ENCODE measurements at regions not wholly inside any gene's neighbourhood (a gene's known extent, or its start where the extent isn't known, plus 50 kb on each side); places are given as distances from the start of the nearest gene placed in this dataset.
"Not testable (repeated sequence)": the region's sequence is repeated elsewhere in the genome, so short reads cannot be mapped to it uniquely, and the experiment has no call there.

DNA sequence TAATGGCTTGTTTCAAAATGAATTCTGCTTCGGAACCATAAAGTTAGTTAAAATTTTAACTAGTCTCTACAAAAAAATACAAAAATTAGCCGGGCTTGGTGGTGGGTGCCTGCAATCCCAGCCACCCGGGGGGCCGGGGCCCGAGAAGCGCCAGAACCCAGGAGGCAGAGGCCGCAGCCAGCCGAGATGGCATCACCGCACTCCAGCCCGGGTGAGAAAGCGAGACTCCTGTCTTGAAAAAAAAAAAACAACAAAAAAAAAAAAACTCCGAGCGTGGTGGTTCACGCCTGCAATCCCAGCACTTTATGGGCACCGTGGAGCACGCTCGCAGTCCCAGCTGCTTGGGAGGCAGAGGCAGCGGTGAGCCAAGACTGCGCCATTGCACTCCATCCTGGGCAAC lies 781.4 kb downstream of the BRINP3 start:
- DNase-seq = no peak

- no peak for DNase-seq
Measured at GRCh38 chr1:189697113-189697512, 780.6 kb downstream of the BRINP3 start.

- DNase-seq = no peak
Measured at GRCh38 chr1:189701606-189702005, 776.1 kb downstream of the BRINP3 start.

GRCh38 chr1:189706594-189706993 lies 771.1 kb downstream of the BRINP3 start:
- DNase-seq = no peak

DNA sequence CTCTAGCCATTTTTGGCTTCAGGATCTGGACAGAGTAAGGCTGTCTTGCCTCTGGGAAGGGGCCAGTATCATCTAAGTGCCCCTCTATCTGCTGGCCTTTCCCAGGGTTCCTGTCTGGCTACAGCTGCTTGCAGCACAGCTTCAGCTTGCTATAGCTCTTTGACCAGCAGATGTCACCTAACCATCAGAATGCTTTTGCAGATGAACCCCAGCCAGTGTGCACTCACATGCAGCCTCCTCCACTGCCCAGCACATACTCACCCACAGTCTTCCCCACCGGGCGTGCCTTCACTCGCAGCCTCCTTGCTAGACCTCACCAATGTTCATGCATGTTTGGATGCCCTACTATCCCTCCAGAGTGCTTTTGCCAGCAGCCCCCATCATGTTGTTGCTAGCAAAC lies 769.0 kb downstream of the BRINP3 start:
- peak in 1 of 2 experiments; percentile 58 for DNase-seq

DNA sequence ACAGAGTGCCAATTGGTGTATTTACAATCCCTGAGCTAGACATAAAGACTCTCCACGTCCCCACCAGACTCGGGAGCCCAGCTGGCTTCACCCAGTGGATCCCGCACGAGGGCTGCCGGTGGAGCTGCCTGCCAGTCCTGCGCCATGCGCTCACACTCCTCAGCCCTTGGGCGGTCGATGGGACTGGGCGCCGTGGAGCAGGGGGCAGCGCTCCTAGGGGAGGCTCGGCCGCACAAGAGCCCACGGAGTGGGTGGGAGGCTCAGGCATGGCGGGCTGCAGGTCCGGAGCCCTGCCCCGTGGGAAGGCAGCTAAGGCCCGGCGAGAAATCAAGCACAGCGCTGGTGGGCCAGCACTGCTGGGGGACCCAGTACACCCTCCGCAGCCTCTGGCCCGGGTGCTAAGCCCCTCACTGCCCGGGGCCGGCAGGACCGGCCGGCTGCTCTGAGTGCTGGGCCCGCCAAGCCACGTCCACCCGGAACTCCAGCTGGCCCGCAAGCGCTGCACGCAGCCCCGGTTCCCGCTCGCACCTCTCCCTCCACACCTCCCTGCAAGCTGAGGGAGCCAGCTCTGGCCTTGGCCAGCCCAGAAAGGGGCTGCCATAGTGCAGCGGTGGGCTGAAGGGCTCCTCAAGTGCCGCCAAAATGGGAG lies 759.4 kb downstream of the BRINP3 start:
- DNase-seq = not testable (repeated sequence)

DNA sequence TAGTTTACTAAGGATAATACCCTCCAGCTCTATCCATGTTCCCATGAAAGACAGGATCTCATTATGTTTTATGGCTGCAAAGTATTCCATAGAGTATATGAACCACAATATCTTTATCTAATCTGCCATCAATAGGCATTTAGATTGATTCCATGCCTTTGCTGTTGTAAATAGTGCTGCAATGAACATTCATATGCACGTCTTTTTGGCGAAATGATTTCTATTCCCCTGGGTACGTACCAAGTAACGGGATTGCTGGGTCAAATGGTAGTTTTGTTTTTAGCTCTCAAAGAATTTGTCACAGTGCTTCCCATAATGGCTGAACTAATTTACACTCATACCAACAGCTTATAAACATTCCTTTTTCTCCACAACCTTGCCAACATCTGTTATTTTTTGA lies 750.9 kb downstream of the BRINP3 start:
- no peak for DNase-seq

DNA sequence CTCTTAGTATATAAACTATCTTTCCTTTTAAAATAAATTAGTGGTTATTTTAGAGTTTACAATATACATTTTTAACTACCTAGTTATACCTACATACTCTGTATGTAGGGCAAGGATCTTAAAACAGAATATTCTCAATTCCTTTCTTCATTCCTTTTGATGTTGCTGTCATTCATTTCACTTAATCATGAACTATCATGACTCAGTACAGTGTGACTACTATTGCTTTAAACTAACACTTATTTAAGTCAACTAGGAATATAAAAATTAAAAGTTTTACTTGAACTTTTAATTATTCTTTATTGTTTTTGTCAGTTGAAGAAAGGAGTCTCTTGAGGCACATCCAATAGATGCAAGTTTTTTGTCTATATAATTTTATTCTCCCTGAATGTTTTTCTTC lies 726.4 kb downstream of the BRINP3 start:
- no peak for DNase-seq

GRCh38 chr1:189752461-189752995 lies 725.1 kb downstream of the BRINP3 start:
- DNase-seq = no peak

GRCh38 chr1:189755100-189755499 lies 722.6 kb downstream of the BRINP3 start:
- not testable (repeated sequence) for DNase-seq

- no peak for DNase-seq
Measured at GRCh38 chr1:189764391-189765320, 713.0 kb downstream of the BRINP3 start.

- no peak for DNase-seq
Measured at GRCh38 chr1:189769448-189769847, 708.2 kb downstream of the BRINP3 start.

DNA sequence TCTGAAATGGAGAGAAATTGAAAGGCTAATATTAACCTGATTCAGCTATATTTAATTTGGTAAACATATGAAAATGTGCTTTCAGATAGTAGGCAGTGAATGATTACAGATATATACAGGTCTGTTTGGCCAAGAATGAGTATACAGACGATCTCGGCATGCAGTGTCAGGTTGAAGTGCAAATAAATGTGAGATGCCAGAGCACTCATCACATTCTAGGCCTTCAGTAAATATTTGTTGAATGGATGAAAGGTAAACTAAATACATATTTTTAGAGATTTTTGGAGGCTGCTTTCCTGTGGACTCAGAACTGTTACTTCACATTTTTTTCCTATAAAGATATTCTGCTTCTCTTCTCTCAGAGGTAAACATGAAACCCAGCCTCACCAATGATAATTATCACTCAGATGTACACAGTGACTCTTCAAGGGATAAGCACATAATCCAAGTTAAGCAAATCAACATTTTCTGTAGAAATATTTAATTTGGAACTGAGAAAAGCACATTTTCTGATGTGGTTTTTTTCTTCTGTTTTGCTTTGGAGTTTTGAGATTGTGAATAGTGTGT lies 702.9 kb downstream of the BRINP3 start:
- DNase-seq = no peak

- DNase-seq = no peak
Measured at GRCh38 chr1:189775343-189775742, 702.3 kb downstream of the BRINP3 start.

- DNase-seq = no peak
Measured at GRCh38 chr1:189779034-189779433, 698.6 kb downstream of the BRINP3 start.

- peak in 1 of 2 experiments; percentile 38 for DNase-seq
Measured at GRCh38 chr1:189782295-189782694, 695.4 kb downstream of the BRINP3 start.

GRCh38 chr1:189783456-189783855 lies 694.2 kb downstream of the BRINP3 start:
- DNase-seq = peak in 1 of 2 experiments; percentile 56

DNA sequence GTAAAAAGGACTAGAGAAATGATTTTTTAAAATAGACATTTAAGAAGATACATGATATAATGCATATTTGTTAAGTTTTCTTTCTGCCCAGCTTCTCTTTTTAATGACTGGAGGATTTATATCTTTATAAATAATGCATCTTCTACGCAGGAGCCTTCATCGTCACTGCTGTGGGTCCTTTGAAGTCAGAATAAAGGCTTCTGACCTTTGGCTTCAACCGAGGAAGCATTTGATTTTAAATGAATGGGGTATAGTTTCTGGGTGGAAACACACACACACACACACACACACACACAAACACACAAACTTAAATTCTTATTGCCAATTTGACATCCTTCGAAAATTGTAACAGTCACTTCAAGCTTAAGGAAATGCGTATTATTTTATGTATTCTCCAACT lies 690.9 kb downstream of the BRINP3 start:
- no peak for DNase-seq

DNA sequence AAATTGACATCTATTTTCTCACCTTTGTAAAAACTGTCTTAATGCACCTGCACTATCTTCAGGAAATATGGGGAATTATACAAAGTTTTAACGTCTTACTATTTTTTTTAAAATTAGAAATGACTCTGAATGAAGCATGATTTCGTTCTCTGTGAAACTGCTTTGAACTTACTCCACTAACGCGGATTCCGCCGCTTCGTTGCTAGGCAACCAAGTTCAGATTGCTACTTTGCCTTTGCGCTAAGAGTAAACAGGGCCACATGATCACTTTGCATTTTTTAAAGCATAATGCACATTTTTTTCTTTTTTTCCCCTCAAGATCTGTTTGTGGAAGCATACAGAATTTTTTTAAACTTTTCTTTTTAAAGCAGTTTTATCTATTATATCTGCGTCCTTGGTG lies 690.5 kb downstream of the BRINP3 start:
- no peak for DNase-seq

- no peak for DNase-seq
Measured at GRCh38 chr1:189790335-189790734, 687.3 kb downstream of the BRINP3 start.

DNA sequence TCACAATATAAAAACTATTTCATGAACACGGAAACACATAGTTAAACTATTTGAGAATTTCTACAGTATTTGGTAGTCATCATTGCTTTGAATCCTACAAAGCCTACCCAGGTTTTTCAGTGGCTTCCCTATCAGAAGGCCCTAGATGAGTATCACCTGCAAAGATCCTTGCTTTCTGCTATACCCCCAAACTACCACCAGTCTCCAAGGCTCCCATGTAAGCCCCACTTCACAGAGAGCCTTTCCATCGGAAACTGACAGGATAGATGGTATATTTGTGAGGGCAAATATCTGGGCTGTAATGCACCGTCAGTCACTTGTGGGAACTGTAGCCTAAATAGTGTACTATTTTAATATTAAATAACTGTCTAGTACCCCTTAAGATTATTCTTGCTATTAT lies 674.3 kb downstream of the BRINP3 start:
- no peak for DNase-seq

DNA sequence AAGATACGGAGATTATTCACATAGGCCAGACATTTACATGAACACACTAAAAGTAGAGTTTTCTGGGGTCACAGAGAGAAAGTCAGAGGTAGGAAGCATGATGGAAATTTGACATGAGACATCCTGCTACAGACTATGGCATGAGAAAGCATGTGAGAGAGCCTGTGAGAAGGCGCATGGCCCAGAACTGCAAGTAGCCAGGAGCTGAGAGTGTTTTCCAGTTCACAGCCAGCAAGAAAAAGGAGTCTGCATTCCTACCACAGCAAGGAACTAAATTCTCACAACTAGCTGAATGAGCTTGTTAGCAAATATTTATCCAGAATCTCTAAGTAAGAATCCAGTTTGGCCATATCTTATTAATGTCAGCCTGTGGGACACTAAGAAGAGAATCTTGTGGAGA lies 673.3 kb downstream of the BRINP3 start:
- DNase-seq = no peak

DNA sequence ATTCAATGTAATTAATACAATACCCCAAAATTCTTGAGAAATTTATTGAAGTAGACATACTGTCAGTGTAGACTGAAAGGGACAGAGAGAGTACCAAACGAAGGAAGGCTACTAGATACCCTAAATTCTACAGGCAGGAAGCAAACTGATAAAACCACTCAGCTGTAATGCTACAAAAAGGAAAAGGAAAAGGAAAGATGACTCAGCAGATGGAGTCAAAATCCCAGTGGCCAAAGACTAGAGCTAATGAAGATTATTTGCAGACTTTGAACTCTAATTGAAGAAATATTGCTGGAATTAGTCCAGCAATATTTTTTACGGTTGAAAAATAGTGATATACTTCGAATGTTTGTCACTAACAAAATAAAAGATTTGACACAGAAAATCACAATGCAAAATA lies 671.9 kb downstream of the BRINP3 start:
- DNase-seq = no peak

DNA sequence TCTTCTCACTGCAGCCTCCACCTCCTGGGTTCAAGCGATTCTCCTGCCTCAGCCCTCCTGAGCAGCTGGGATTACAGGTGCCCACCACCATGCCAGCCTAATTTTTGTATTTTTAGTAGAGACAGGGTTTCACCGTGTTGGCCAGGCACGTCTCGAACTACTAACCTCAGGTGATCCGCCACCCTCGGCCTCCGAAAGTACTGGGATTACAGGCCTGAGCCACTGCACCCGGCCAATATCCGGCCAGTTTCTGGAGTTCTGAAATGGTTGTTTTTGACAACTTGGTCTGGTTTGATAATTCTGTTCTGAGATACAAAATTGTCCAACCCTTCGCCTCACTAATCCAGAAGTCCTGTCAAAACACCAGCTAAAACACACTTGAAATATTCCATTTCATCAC lies 667.0 kb downstream of the BRINP3 start:
- not testable (repeated sequence) for DNase-seq

Data from NCI-H446 (cell line).